ENCODE measurements at regions not wholly inside any gene's neighbourhood (a gene's known extent, or its start where the extent isn't known, plus 50 kb on each side); places are given as distances from the start of the nearest gene placed in this dataset.

- Histone ChIP-seq H3K36me3 (ENCODE audit: control insufficient read depth, insufficient read depth, low read length) (no peaks in the 10 kb centered on the region), H3K9me1 (ENCODE audit: control insufficient read depth, insufficient read depth, low read length) (no peaks in the 10 kb centered on the region), H3K9me3 (replicated peaks; ENCODE audit: control insufficient read depth, insufficient read depth, low read depth, low read length) (no peaks in the 10 kb centered on the region), H3K79me2 (ENCODE audit: control insufficient read depth, insufficient read depth, low read length) (no peaks in the 10 kb centered on the region), H3K27ac (ENCODE audit: extremely low read depth, low read depth, low read length) (no peak overlapping the region), H3K4me2 (ENCODE audit: insufficient read depth, low read length) (no peak overlapping the region), H3K4me1 (replicated peaks in 1 of 2; ENCODE audit: control insufficient read depth in 2 of 2, insufficient read depth in 2 of 2, low read length in 2 of 2) (no peaks in the 10 kb centered on the region), H3K9ac (ENCODE audit: insufficient read depth in 1 of 2, low read depth in 2 of 2, low read length in 2 of 2) (no peak overlapping the region), H4K20me1 (replicated peaks; ENCODE audit: control insufficient read depth, insufficient read depth, low read length) (no peaks in the 10 kb centered on the region), H2AFZ (ENCODE audit: low read depth, low read length) (no peak overlapping the region), H3K27me3 (ENCODE audit: control insufficient read depth in 2 of 2, insufficient read depth in 2 of 2, low read length in 2 of 2) (no peaks in the 10 kb centered on the region), H3K4me3 (no peak overlapping the region)
- TF ChIP-seq ZNF347 (CRISPR knock-in tag; IDR thresholded peaks at IDR 0.05; ENCODE audit: low read depth) = no peak
- TF ChIP-seq POLR2G (IDR thresholded peaks at IDR 0.05; ENCODE audit: low read depth, low read length) = no peak
- TF ChIP-seq MEIS2 (IDR thresholded peaks at IDR 0.05; ENCODE audit: partially characterized antibody) = no peak
- TF ChIP-seq ZNF274 (IDR thresholded peaks at IDR 0.05; ENCODE audit: borderline replicate concordance, low read depth, low read length) = no peak
- no peak for TF ChIP-seq NR4A1 (CRISPR knock-in tag; IDR thresholded peaks at IDR 0.05)
- TF ChIP-seq NR4A1 (tag; IDR thresholded peaks at IDR 0.05) = no peak
- no peak for TF ChIP-seq RBM25 (IDR thresholded peaks at IDR 0.05; ENCODE audit: low read depth, low read length, severe bottlenecking)
- TF ChIP-seq XRCC3 (IDR thresholded peaks at IDR 0.05) = no peak
- TF ChIP-seq ZSCAN32 (CRISPR knock-in tag; IDR thresholded peaks at IDR 0.05) = no peak
- TF ChIP-seq ZNF830 (CRISPR knock-in tag; IDR thresholded peaks at IDR 0.05) = no peak
- CTCF ChIA-PET (ENCODE audit: low intra/inter-chr PET ratio) = no interaction called here
- DNase-seq (ENCODE audit: extremely low read depth in 1 of 4, low spot score in 3 of 4) (no peak), FAIRE-seq (no peak), ATAC-seq (no peak)
- BruUV-seq (replicated peaks) = no TSS peak
- 0% methylated on average over 3 of the region's 3 CpGs for WGBS (ENCODE audit: insufficient coverage, low coverage, missing lambda C conversion rate)
- intact Hi-C loops (cut with micrococcal nuclease) = no loop called here
- in situ Hi-C loops (cut with MboI) = no loop called here
- POLR2A ChIA-PET = no interaction called here
Measured at GRCh38 chr1:195373856-195374255, 1234.4 kb downstream of the KCNT2 start.

Data from K562 (cell line).